Activated naive CD4-positive, alpha-beta T cell treated with anti-CD3 and anti-CD28 coated beads, Interleukin-2, amount 50 U/mL, for 72 hours (primary cell): ENCODE measurements at regions not wholly inside any gene's neighbourhood (a gene's known extent, or its start where the extent isn't known, plus 50 kb on each side); places are given as distances from the start of the nearest gene placed in this dataset.

Experiments used
- ATAC-seq, 2 donors: fragments of 150-1000 bp; cut with Tn5 transposase; 2 replicates each; pipeline ENCODE4 v1.10.0; 2021; ENCODE audit warnings: mild to moderate bottlenecking in 2 of 2, moderate library complexity in 2 of 2
- DNase-seq, 2 donors: peaks; one replicate each; pipeline ENCODE4 v3.0.0; 2021 to 2022; ENCODE audit warnings: low spot score in 2 of 2
- H3K27ac Mint-ChIP-seq, 2 donors: one replicate each; pipeline ENCODE4 v1.8.0; 2022; ENCODE audit warnings: mild to moderate bottlenecking in 2 of 2, mixed read lengths in 2 of 2
- H3K36me3 Mint-ChIP-seq, 2 donors: one replicate each; pipeline ENCODE4 v1.8.0; 2022; ENCODE audit warnings: mixed read lengths in 2 of 2
- H3K9me3 Mint-ChIP-seq, 2 donors: one replicate each; pipeline ENCODE4 v1.8.0; 2022; ENCODE audit warnings: mixed read lengths in 2 of 2

DNA sequence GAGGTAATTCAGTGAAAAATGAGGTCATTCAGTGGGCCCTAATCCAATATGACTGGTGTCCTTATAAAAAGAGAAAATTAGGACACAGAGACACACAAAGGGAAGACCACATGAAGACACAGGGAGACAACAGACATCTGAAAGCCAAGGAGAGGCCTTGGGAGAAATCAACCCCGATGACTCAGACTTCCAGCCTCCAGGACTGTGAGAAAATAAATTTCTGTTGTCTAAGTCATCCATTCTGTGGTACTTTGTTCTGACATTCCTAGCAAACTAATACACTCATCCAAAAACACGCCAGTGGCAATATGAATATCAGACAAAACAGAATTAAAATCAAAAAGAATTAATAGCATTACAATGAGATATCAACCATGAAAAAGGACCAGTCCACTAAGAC is 303.7 kb downstream of the SS18 start:
- DNase-seq (no peak), ATAC-seq (no peak)
- H3K36me3 Mint-ChIP-seq = no peaks in the 10 kb centered on the region
- peaks cover 4% of the 10 kb centered on the region in 2 donors for H3K9me3 Mint-ChIP-seq
- H3K27ac Mint-ChIP-seq = no peak overlapping the region

- H3K36me3 Mint-ChIP-seq = no peaks in the 10 kb centered on the region
- no peak overlapping the region for H3K27ac Mint-ChIP-seq
- DNase-seq (no peak), ATAC-seq (no peak)
- H3K9me3 Mint-ChIP-seq = no peaks in the 10 kb centered on the region
These were observed 310.3 kb downstream of the SS18 start for GRCh38 chr18:25780105-25780504.

DNA sequence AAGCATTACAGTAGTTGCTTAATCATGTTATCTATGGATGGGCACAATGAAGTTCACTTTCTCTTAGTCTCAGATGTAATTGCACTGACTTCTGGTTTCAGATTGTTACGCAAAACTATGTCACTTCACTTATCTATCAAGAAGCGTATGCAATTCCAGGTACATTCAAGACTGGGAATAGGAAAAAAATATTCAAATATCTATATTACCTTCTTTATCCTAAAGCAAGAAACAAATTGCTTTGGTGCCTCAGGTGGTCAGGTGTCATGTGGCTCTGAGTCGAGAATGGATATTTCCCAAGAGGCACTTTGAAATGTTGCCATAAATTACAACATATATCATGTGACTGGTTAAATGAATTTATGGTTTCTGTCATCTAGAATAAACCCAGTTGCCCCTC is 318.6 kb downstream of the SS18 start:
- Mint-ChIP-seq H3K36me3 (no peaks in the 10 kb centered on the region), H3K9me3 (no peaks in the 10 kb centered on the region), H3K27ac (no peak overlapping the region)
- ATAC-seq (no peak), DNase-seq (no peak)

- ATAC-seq (no peak), DNase-seq (no peak)
- H3K36me3 Mint-ChIP-seq = no peaks in the 10 kb centered on the region
- no peak overlapping the region for H3K27ac Mint-ChIP-seq
- H3K9me3 Mint-ChIP-seq = no peaks in the 10 kb centered on the region
These were observed 325.6 kb downstream of the SS18 start for GRCh38 chr18:25764777-25765176.

- Mint-ChIP-seq H3K9me3 (no peaks in the 10 kb centered on the region), H3K36me3 (no peaks in the 10 kb centered on the region), H3K27ac (no peak overlapping the region)
- no peak for ATAC-seq
- no peak for DNase-seq
These were observed 331.3 kb downstream of the SS18 start for GRCh38 chr18:25759111-25759510.

GRCh38 chr18:25743646-25744151 is 346.7 kb downstream of the SS18 start:
- DNase-seq (no peak), ATAC-seq (no peak)
- Mint-ChIP-seq H3K36me3 (peaks cover 11% of the 10 kb centered on the region in 2 donors), H3K9me3 (peaks cover 8 to 13% of the 10 kb centered on the region in 2 donors), H3K27ac (no peak overlapping the region)

GRCh38 chr18:25739376-25739775 is 351.0 kb downstream of the SS18 start:
- ATAC-seq = no peak
- H3K36me3 Mint-ChIP-seq = peaks cover under 1 to 5% of the 10 kb centered on the region in 2 donors
- no peak overlapping the region for H3K27ac Mint-ChIP-seq
- H3K9me3 Mint-ChIP-seq = no peaks in the 10 kb centered on the region
- DNase-seq = no peak

DNA sequence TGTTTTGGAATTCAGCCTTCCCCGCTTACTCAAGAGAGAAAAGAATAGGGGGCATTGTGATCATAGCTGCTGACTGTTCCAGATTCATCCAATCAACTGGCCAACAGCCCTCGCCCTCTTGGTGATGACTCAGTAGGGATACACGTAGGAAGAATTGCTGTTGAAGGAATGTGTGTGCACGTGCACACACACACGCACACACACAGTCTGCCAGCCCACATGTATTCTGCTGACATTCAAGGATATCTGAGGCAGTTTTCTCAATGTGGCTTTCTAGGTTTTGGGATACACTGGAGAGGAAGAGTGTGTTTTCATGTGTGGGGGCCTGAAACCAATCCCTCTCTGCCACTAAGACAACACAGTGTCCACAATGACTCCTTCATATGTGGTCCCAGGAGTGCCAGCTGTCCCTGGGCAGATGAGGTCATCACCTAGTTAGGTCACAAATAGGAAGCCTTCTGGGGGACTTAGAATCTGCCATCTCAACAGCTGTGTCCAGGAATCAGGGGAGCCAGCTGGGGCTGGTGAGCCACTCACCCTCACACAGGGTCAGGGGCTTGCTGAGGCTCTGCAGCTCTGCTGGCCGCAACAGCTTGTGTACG is 352.6 kb downstream of the SS18 start:
- ATAC-seq = no peak
- no peak overlapping the region for H3K27ac Mint-ChIP-seq
- DNase-seq = no peak
- no peaks in the 10 kb centered on the region for H3K36me3 Mint-ChIP-seq
- peaks cover 0 to 3% of the 10 kb centered on the region in 2 donors for H3K9me3 Mint-ChIP-seq

DNA sequence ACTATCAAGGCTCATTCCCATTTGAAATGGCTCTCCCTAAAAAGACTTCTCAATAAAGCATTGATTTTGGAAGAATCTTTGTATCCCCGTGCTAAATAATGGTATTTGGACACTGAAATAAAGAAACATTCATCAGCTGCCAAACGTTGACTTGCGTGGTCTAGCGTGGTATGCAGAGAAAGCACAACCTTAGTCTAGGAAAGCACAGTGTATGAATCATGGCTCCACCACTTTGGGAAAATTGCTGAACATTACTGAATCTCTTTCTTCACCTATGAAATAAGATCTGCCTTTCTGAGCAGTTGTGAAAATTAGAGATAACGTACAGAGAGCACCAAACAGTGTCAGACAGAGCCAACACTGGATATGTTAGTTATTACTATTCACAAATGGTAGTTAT is 353.9 kb downstream of the SS18 start:
- Mint-ChIP-seq H3K27ac (no peak overlapping the region), H3K9me3 (peaks cover 0 to 3% of the 10 kb centered on the region in 2 donors), H3K36me3 (no peaks in the 10 kb centered on the region)
- ATAC-seq (no peak), DNase-seq (no peak)

GRCh38 chr18:25735459-25735858 is 355.0 kb downstream of the SS18 start:
- H3K9me3 Mint-ChIP-seq = peaks cover 2 to 5% of the 10 kb centered on the region in 2 donors
- no peak overlapping the region for H3K27ac Mint-ChIP-seq
- no peak for ATAC-seq

GRCh38 chr18:25734336-25734735 is 356.1 kb downstream of the SS18 start:
- DNase-seq = no peak
- ATAC-seq = no peak
- Mint-ChIP-seq H3K9me3 (peaks cover 8 to 12% of the 10 kb centered on the region in 2 donors), H3K27ac (no peak overlapping the region), H3K36me3 (no peaks in the 10 kb centered on the region)

More at GRCh38 chr18:25735459-25735858, 355.0 kb downstream of the SS18 start:
- no peaks in the 10 kb centered on the region for H3K36me3 Mint-ChIP-seq
- no peak for DNase-seq

GRCh38 chr18:25732862-25733261 is 357.6 kb downstream of the SS18 start:
- no peaks in the 10 kb centered on the region for H3K36me3 Mint-ChIP-seq
- H3K27ac Mint-ChIP-seq = no peak overlapping the region
- DNase-seq = no peak
- ATAC-seq = no peak
- peaks cover 8 to 12% of the 10 kb centered on the region in 2 donors for H3K9me3 Mint-ChIP-seq

GRCh38 chr18:25729072-25729471 is 361.3 kb downstream of the SS18 start:
- Mint-ChIP-seq H3K36me3 (no peaks in the 10 kb centered on the region), H3K27ac (no peak overlapping the region), H3K9me3 (peaks cover 8 to 12% of the 10 kb centered on the region in 2 donors)
- no peak for ATAC-seq
- DNase-seq = no peak

GRCh38 chr18:25727281-25727985 is 363.0 kb downstream of the SS18 start:
- H3K36me3 Mint-ChIP-seq = no peaks in the 10 kb centered on the region
- no peak for DNase-seq
- peaks cover 5 to 22% of the 10 kb centered on the region in 2 donors for H3K9me3 Mint-ChIP-seq
- no peak overlapping the region for H3K27ac Mint-ChIP-seq
- no peak for ATAC-seq

DNA sequence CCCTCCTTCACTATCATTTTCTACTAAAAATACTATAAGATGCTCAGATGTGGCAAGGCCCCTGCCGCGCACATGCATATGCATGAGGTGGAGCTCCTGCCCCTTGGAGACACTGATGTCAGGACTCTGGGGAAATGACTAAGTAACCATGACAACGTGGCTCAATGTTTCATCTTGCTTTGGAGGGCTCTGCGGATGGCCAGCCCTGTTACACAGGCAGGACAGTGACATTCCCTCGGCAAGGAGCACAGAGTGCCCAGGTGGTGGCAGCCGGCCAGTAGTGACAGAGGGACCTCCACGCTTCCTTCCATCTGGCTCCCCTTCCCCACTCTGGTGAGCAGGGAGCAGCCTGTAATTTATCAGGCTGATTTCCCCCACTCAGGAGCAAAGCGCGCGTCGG is 364.1 kb downstream of the SS18 start:
- Mint-ChIP-seq H3K27ac (no peak overlapping the region), H3K36me3 (no peaks in the 10 kb centered on the region), H3K9me3 (peaks cover 5 to 22% of the 10 kb centered on the region in 2 donors)
- DNase-seq = no peak
- ATAC-seq = no peak

- no peaks in the 10 kb centered on the region for H3K36me3 Mint-ChIP-seq
- no peak overlapping the region for H3K27ac Mint-ChIP-seq
- DNase-seq = no peak
- no peak for ATAC-seq
- H3K9me3 Mint-ChIP-seq = peaks cover 4 to 21% of the 10 kb centered on the region in 2 donors
These were observed 364.9 kb downstream of the SS18 start for GRCh38 chr18:25725501-25725900.

- no peak for DNase-seq
- Mint-ChIP-seq H3K27ac (no peak overlapping the region), H3K36me3 (no peaks in the 10 kb centered on the region), H3K9me3 (peaks cover 0 to 16% of the 10 kb centered on the region in 2 donors)
- no peak for ATAC-seq
These were observed 365.4 kb downstream of the SS18 start for GRCh38 chr18:25724997-25725396.

GRCh38 chr18:25724121-25724520 is 366.3 kb downstream of the SS18 start:
- Mint-ChIP-seq H3K27ac (no peak overlapping the region), H3K9me3 (peaks cover 4 to 15% of the 10 kb centered on the region in 2 donors), H3K36me3 (no peaks in the 10 kb centered on the region)
- no peak for DNase-seq
- ATAC-seq = no peak
